Left ventricle myocardium inferior (tissue), 1 donor: ENCODE measurements at regions not wholly inside any gene's neighbourhood (a gene's known extent, or its start where the extent isn't known, plus 50 kb on each side); places are given as distances from the start of the nearest gene placed in this dataset.

ENCODE experiments used
- DNase-seq: peaks from one replicate; pipeline ENCODE4 v3.0.0-alpha.2; 2020
- H3K27ac ChIP-seq: fragments of 200-600 bp; replicated peaks from 2 replicates; pipeline ENCODE4 v1.8.0; 2021
- H3K27me3 ChIP-seq: fragments of 200-600 bp; 2 replicates; pipeline ENCODE4 v1.8.0; 2021; ENCODE audit warnings: low read depth
- H3K36me3 ChIP-seq: fragments of 200-600 bp; 2 replicates; pipeline ENCODE4 v1.8.0; 2021
- H3K4me1 ChIP-seq: fragments of 200-600 bp; 2 replicates; pipeline ENCODE4 v1.8.0; 2021
- H3K4me3 ChIP-seq: fragments of 200-600 bp; 2 replicates; pipeline ENCODE4 v1.8.0; 2021; ENCODE audit warnings: mild to moderate bottlenecking, moderate library complexity
- H3K9me3 ChIP-seq: fragments of 200-600 bp; replicated peaks from 2 replicates; pipeline ENCODE4 v1.8.0; 2021
- CTCF ChIP-seq: fragments of 200-600 bp; IDR thresholded peaks from 2 replicates; pipeline ENCODE4 v1.8.0; 2021; ENCODE audit warnings: antibody characterized with exemption, mild to moderate bottlenecking, borderline replicate concordance
- intact Hi-C: fragments of 100-400 bp; cut with micrococcal nuclease; formaldehyde crosslinking; loops from one replicate; pipeline ENCODE4 v1.11.0; 2022
- donor health status: DM: no; HTN: yes; CAD: no; lungs with severe emphysema.

GRCh38 chr13:22489771-22490170, 691.0 kb upstream of the SGCG start:
- Histone ChIP-seq H3K4me1 (no peaks in the 10 kb centered on the region), H3K9me3 (peaks cover 11% of the 10 kb centered on the region), H3K27ac (no peak overlapping the region), H3K27me3 (no peaks in the 10 kb centered on the region), H3K36me3 (no peaks in the 10 kb centered on the region), H3K4me3 (no peak overlapping the region)
- no peak for TF ChIP-seq CTCF
- DNase-seq = no peak
- intact Hi-C loops = no loop called here

GRCh38 chr13:22495819-22496218, 685.0 kb upstream of the SGCG start:
- TF ChIP-seq CTCF = no peak
- Histone ChIP-seq H3K27ac (no peak overlapping the region), H3K4me3 (no peak overlapping the region), H3K27me3 (no peaks in the 10 kb centered on the region), H3K36me3 (no peaks in the 10 kb centered on the region), H3K9me3 (peaks cover 11% of the 10 kb centered on the region), H3K4me1 (no peaks in the 10 kb centered on the region)
- no peak for DNase-seq
- intact Hi-C loops = no loop called here

GRCh38 chr13:22496803-22497508, 683.8 kb upstream of the SGCG start:
- peaks cover 11% of the 10 kb centered on the region for H3K9me3 ChIP-seq
- no peak overlapping the region for H3K4me3 ChIP-seq
- intact Hi-C loops = no loop called here
- no peaks in the 10 kb centered on the region for H3K36me3 ChIP-seq
- no peaks in the 10 kb centered on the region for H3K27me3 ChIP-seq
- no peak for DNase-seq
- no peaks in the 10 kb centered on the region for H3K4me1 ChIP-seq
- H3K27ac ChIP-seq = no peak overlapping the region
- no peak for TF ChIP-seq CTCF

GRCh38 chr13:22497991-22498780, 682.6 kb upstream of the SGCG start:
- intact Hi-C loops = no loop called here
- Histone ChIP-seq H3K27ac (no peak overlapping the region), H3K36me3 (no peaks in the 10 kb centered on the region), H3K4me1 (no peaks in the 10 kb centered on the region), H3K9me3 (peaks cover 7% of the 10 kb centered on the region), H3K27me3 (no peaks in the 10 kb centered on the region), H3K4me3 (no peak overlapping the region)
- no peak for TF ChIP-seq CTCF
- DNase-seq = no peak

- H3K4me3 ChIP-seq = no peak overlapping the region
- H3K4me1 ChIP-seq = no peaks in the 10 kb centered on the region
- no peaks in the 10 kb centered on the region for H3K36me3 ChIP-seq
- intact Hi-C loops = no loop called here
- DNase-seq = no peak
- TF ChIP-seq CTCF = no peak
- H3K27me3 ChIP-seq = no peaks in the 10 kb centered on the region
- H3K27ac ChIP-seq = no peak overlapping the region
- H3K9me3 ChIP-seq = no peaks in the 10 kb centered on the region
Measured at GRCh38 chr13:22499919-22500318, 680.9 kb upstream of the SGCG start.
